HG02588 (cell line): ENCODE measurements at regions not wholly inside any gene's neighbourhood (a gene's known extent, or its start where the extent isn't known, plus 50 kb on each side); places are given as distances from the start of the nearest gene placed in this dataset.
A peak's percentile ranks its signal among the peaks of the same experiment; 100 is the strongest.
"Not testable (repeated sequence)": the region's sequence is repeated elsewhere in the genome, so short reads cannot be mapped to it uniquely, and the experiment has no call there.

Source experiments
- ATAC-seq: cut with Tn5 transposase; IDR thresholded peaks from one replicate; pipeline ENCODE4 v1.9.1; 2021; ENCODE audit warnings: mild to moderate bottlenecking, moderate library complexity; ENCODE audit not compliant: unreplicated experiment

- ATAC-seq = no peak
These were observed 502.2 kb upstream of the LMCD1 start for GRCh38 chr3:7999384-7999783.

- no peak for ATAC-seq
These were observed 500.3 kb upstream of the LMCD1 start for GRCh38 chr3:8001307-8001706.

- no peak for ATAC-seq
These were observed 499.9 kb upstream of the LMCD1 start for GRCh38 chr3:8001712-8002111.

GRCh38 chr3:8011902-8012301 lies 489.7 kb upstream of the LMCD1 start:
- ATAC-seq = no peak

- ATAC-seq = no peak
These were observed 481.4 kb upstream of the LMCD1 start for GRCh38 chr3:8020047-8020841.

GRCh38 chr3:8027954-8028353 lies 473.7 kb upstream of the LMCD1 start:
- no peak for ATAC-seq

GRCh38 chr3:8050283-8050682 lies 451.3 kb upstream of the LMCD1 start:
- ATAC-seq = no peak

GRCh38 chr3:8052659-8053058 lies 449.0 kb upstream of the LMCD1 start:
- no peak for ATAC-seq

- ATAC-seq = not testable (repeated sequence)
These were observed 433.5 kb upstream of the LMCD1 start for GRCh38 chr3:8068135-8068534.

GRCh38 chr3:8069471-8069870 lies 432.2 kb upstream of the LMCD1 start:
- ATAC-seq = no peak

GRCh38 chr3:8070011-8070410 lies 431.6 kb upstream of the LMCD1 start:
- no peak for ATAC-seq

GRCh38 chr3:8074740-8075139 lies 426.9 kb upstream of the LMCD1 start:
- ATAC-seq = not testable (repeated sequence)

- no peak for ATAC-seq
These were observed 424.5 kb upstream of the LMCD1 start for GRCh38 chr3:8077126-8077525.

- ATAC-seq = no peak
These were observed 421.2 kb upstream of the LMCD1 start for GRCh38 chr3:8080464-8080863.

GRCh38 chr3:8085498-8085897 lies 416.1 kb upstream of the LMCD1 start:
- no peak for ATAC-seq

GRCh38 chr3:8087951-8088350 lies 413.7 kb upstream of the LMCD1 start:
- ATAC-seq = no peak

- ATAC-seq = no peak
These were observed 407.2 kb upstream of the LMCD1 start for GRCh38 chr3:8094415-8094814.

GRCh38 chr3:8095724-8096123 lies 405.9 kb upstream of the LMCD1 start:
- ATAC-seq = no peak

GRCh38 chr3:8097690-8098089 lies 403.9 kb upstream of the LMCD1 start:
- no peak for ATAC-seq

GRCh38 chr3:8103954-8104353 lies 397.7 kb upstream of the LMCD1 start:
- ATAC-seq = no peak

- ATAC-seq = no peak
These were observed 394.7 kb upstream of the LMCD1 start for GRCh38 chr3:8106921-8107320.

GRCh38 chr3:8110966-8111798 lies 390.4 kb upstream of the LMCD1 start:
- peak; percentile 88 for ATAC-seq
